ENCODE measurements at regions not wholly inside any gene's neighbourhood (a gene's known extent, or its start where the extent isn't known, plus 50 kb on each side); places are given as distances from the start of the nearest gene placed in this dataset.

GRCh38 chr15:70219966-70220365 lies 122.2 kb upstream of the TLE3 start:
- no peaks in the 10 kb centered on the region for H3K4me1 ChIP-seq
- DNase-seq (no peak), ATAC-seq (no peak)
- H3K9me3 ChIP-seq = no peaks in the 10 kb centered on the region
- H3K4me3 ChIP-seq = no peak overlapping the region
- no peaks in the 10 kb centered on the region for H3K27me3 ChIP-seq (ENCODE audit: low read depth)
- H3K36me3 ChIP-seq = no peaks in the 10 kb centered on the region
- intact Hi-C loops (cut with DNase I) = no loop called here
- TF ChIP-seq, protein P1, sequence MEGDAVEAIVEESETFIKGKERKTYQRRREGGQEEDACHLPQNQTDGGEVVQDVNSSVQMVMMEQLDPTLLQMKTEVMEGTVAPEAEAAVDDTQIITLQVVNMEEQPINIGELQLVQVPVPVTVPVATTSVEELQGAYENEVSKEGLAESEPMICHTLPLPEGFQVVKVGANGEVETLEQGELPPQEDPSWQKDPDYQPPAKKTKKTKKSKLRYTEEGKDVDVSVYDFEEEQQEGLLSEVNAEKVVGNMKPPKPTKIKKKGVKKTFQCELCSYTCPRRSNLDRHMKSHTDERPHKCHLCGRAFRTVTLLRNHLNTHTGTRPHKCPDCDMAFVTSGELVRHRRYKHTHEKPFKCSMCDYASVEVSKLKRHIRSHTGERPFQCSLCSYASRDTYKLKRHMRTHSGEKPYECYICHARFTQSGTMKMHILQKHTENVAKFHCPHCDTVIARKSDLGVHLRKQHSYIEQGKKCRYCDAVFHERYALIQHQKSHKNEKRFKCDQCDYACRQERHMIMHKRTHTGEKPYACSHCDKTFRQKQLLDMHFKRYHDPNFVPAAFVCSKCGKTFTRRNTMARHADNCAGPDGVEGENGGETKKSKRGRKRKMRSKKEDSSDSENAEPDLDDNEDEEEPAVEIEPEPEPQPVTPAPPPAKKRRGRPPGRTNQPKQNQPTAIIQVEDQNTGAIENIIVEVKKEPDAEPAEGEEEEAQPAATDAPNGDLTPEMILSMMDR (IDR thresholded peaks at IDR 0.05) = no peak
- no peak overlapping the region for H3K27ac ChIP-seq

GRCh38 chr15:70219256-70219895 lies 121.7 kb upstream of the TLE3 start:
- H3K36me3 ChIP-seq = no peaks in the 10 kb centered on the region
- DNase-seq (no peak), ATAC-seq (no peak)
- no peak overlapping the region for H3K27ac ChIP-seq
- H3K4me3 ChIP-seq = no peak overlapping the region
- no peaks in the 10 kb centered on the region for H3K9me3 ChIP-seq
- H3K4me1 ChIP-seq = no peaks in the 10 kb centered on the region
- TF ChIP-seq, protein P1 (IDR thresholded peaks at IDR 0.05) = no peak
- intact Hi-C loops (cut with DNase I) = no loop called here
- H3K27me3 ChIP-seq (ENCODE audit: low read depth) = no peaks in the 10 kb centered on the region

DNA sequence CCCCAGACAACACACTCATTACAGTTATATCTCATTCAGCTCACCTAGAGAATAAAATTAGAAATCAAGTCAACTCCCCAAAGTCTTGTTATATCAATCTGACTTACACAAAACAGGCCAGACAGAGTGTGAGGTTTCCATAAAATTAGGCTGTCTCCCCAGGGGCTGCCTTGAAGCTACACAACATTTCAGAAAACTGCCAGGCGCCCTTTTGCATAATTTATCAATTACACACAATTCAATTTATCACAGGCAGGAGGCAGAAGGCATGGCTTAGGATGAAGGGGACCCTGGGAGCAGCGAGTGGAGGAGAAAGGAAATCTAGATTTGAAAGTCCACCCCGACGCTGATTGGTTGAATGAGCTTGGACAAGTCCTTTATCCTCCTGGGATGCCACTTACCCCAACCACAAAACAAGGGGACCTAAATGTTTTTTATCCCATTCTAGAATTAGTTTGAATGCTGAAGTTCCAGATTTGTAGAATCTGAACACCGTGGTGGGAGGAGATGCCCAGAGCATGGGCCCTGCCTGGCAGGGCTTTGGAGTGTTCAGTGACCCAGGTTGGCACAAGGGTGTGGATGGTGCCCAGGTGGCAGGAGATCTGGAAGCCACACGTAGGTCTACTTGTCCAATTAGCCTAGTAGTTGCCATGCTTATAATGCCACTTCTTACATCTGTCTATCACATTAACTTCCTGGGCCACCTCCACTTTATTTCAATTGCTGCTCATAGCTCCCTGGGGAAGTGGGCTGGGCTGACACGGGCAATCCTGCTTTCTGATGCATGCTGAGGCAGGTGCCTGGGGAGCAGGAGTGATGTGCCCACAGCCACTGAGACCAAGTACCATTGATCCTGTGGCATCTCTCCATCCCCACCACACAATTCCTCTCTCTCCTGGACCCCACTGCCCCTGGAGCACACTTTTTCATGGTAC lies 119.8 kb upstream of the TLE3 start:
- no peak overlapping the region for H3K4me3 ChIP-seq
- no peaks in the 10 kb centered on the region for H3K9me3 ChIP-seq
- H3K27me3 ChIP-seq (ENCODE audit: low read depth) = no peaks in the 10 kb centered on the region
- no peak for DNase-seq
- peaks cover 13% of the 10 kb centered on the region for H3K4me1 ChIP-seq
- intact Hi-C loops (cut with DNase I) = no loop called here
- no peaks in the 10 kb centered on the region for H3K36me3 ChIP-seq
- no peak for ATAC-seq
- H3K27ac ChIP-seq = no peak overlapping the region
- TF ChIP-seq, protein P1 (IDR thresholded peaks at IDR 0.05) = no peak

DNA sequence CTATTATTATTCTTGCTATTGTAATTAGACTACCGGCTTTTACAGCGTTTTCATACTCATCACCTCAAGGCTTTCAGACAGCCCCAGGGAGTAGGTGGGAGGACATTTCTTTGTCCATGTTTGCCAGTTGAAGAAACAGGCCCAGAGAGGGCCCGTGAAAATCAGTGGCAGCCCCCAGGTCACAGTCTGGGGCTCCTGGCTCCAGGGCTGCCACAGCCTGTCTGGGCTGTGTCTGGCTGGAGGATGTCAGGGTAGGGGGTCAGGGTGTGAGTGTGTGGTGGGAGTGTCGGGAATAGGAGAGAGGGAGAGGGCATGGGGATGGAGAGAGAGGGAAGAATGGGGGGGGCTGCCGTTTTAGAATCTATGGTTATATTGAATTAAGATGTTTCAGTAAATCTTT lies 118.2 kb upstream of the TLE3 start:
- DNase-seq = no peak
- Histone ChIP-seq H3K27me3 (ENCODE audit: low read depth) (no peaks in the 10 kb centered on the region), H3K4me3 (no peak overlapping the region), H3K27ac (no peak overlapping the region), H3K4me1 (peaks cover 20% of the 10 kb centered on the region), H3K9me3 (no peaks in the 10 kb centered on the region), H3K36me3 (no peaks in the 10 kb centered on the region)
- no peak for ATAC-seq
- intact Hi-C loops (cut with DNase I) = no loop called here
- TF ChIP-seq, protein P1 (IDR thresholded peaks at IDR 0.05) = no peak

- Histone ChIP-seq H3K9me3 (no peaks in the 10 kb centered on the region), H3K4me1 (peaks cover 20% of the 10 kb centered on the region), H3K4me3 (no peak overlapping the region), H3K27me3 (ENCODE audit: low read depth) (no peaks in the 10 kb centered on the region), H3K36me3 (no peaks in the 10 kb centered on the region), H3K27ac (no peak overlapping the region)
- TF ChIP-seq, protein P1 (IDR thresholded peaks at IDR 0.05) = no peak
- intact Hi-C loops (cut with DNase I) = no loop called here
- no peak for ATAC-seq
- no peak for DNase-seq
Measured at GRCh38 chr15:70214941-70215635, 117.4 kb upstream of the TLE3 start.

Measured in lower lobe of right lung (tissue), 2 donors.